Activated CD4-positive, alpha-beta T cell treated with anti-CD3 and anti-CD28 coated beads, Interleukin-2, Interleukin-6, amounts not matched to agents 100 ng/mL and 50 ng/mL, durations not matched to agents 16 hours and 8 hours (primary cell): ENCODE measurements at regions not wholly inside any gene's neighbourhood (a gene's known extent, or its start where the extent isn't known, plus 50 kb on each side); places are given as distances from the start of the nearest gene placed in this dataset.

ENCODE experiments used
- DNase-seq: peaks from one replicate; pipeline ENCODE4 v3.0.0-alpha.2; 2020

DNA sequence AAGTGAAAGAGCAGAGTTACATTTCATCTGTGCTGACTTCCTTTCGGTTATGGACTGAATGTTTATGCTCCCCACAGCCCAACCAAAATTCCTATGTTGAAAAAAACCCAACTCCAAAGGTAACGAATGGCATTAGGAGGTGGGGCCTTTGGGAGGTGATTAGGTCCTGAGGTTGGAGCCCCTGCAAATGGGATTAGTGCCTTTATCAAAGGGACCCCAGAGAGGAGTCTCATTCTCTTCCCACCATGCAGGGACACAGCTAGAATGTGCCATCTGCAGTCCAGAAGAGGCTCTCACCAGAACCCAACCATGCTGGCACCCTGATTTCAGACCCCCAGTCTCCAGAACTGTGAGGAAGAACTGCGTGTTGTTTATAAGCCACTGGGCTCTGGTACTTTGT is 199.3 kb downstream of the TOMM20 start:
- DNase-seq, result no peak

GRCh38 chr1:234928642-234929041 is 200.0 kb downstream of the TOMM20 start:
- no peak for DNase-seq

GRCh38 chr1:234927971-234928640 is 200.5 kb downstream of the TOMM20 start:
- peak; percentile 26 for DNase-seq

GRCh38 chr1:234927312-234927970 is 201.2 kb downstream of the TOMM20 start:
- no peak for DNase-seq

- peak; percentile 86 for DNase-seq
Observed at GRCh38 chr1:234926559-234927311, 201.9 kb downstream of the TOMM20 start.

GRCh38 chr1:234926264-234926558 is 202.4 kb downstream of the TOMM20 start:
- no peak for DNase-seq

GRCh38 chr1:234925440-234926263 is 203.0 kb downstream of the TOMM20 start:
- DNase-seq, result peak; percentile 52

DNA sequence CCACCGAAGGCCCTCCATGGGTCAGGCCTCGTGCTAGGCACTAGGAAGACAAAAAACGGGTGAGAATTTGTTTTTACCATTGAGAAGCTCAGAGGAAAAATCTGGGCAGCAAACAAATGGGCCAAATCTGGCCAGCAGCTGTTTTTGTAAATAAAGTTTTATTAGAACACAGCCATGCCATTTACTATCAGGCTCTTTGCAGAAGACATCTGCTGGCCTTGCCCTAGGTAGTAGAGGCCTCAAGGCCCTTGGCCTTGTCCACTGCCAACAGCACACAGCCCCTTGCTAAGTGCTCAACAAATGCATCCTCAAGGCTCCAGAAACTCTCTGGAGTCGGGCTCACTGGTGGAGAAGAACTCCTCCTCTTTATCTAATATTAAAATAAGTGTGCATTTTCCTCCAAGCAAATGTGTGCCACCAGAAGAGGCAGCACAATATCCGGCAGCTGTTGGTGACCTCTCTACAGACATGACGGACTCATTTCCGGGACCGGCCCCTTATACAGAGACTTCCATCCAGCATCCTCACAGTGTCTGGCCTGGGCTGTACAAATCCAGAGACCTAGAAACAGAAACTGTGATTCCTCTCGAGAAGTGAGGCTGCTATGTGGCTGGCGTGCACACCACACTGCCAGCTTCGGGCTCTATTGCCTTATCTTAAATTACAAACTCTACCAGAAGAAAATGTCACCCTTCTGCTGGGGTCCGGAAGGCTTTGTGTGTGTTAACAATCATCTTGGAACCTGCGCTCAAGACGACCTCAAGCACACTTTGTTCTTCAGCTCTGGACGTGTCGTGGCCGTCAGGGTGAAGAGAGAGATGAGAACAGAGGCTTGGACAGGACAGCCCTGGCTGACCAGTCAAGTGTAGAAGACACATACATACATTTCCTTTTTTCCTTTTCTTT is 203.9 kb downstream of the TOMM20 start:
- peak; percentile 28 for DNase-seq

DNA sequence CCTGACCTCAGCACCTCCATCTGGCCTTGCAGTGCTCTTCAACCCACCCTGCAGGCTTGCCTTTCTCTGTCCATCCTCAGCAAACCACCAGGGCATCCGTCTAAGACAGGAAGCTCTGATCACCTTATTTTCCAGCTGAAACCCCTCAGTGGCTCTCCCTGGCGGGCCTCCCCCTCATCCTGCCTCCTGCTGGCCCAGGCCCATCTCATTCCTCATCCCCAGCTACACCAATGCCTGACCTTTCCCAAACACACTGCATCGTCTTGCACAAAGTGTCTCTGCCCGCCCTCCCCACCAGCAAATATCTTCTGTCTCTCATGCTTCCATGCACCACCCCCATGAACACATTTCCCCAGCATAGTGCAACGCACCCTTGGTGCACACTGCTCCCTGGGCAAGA is 205.0 kb downstream of the TOMM20 start:
- no peak for DNase-seq

- DNase-seq, result no peak
Observed at GRCh38 chr1:234922987-234923386, 205.7 kb downstream of the TOMM20 start.

DNA sequence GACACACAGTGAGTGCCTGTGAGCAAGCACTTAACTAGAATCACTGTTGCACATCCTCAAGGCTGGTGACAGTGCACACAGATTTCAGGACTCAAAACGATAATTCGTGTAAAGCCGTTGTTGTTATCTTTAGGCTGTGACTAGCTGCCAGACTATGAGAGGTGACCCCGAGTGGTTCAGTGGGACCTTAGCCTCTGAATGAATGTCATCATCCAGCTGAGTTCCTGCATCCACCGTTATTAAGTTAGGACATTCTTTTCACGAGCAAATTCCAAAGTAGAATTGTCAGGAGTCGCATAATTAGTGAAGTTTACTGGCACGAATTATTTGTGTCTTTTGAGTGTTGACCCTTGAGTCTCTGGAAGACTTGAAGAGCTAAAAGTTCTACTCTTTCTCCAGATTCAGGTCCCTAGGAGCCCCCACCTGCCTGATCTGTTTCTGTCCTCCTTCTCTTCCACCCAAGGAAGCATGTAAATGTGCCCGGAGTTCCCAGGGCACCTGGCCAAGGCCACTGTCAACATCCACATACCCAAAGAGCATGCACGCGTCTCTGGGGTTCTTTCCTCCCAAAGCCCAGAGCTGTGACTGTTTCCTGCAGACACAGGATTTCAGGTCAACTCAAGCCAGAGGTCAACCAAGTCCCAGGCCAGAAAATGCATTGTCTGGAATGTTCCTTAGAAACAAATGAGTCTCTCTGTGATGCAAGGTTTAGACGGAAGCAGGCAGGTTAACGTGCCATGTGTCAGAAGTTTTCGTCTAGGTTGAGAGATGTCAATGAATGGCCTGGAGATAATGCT is 207.2 kb downstream of the TOMM20 start:
- DNase-seq, result no peak

- no peak for DNase-seq
Observed at GRCh38 chr1:234920843-234921140, 207.8 kb downstream of the TOMM20 start.

DNA sequence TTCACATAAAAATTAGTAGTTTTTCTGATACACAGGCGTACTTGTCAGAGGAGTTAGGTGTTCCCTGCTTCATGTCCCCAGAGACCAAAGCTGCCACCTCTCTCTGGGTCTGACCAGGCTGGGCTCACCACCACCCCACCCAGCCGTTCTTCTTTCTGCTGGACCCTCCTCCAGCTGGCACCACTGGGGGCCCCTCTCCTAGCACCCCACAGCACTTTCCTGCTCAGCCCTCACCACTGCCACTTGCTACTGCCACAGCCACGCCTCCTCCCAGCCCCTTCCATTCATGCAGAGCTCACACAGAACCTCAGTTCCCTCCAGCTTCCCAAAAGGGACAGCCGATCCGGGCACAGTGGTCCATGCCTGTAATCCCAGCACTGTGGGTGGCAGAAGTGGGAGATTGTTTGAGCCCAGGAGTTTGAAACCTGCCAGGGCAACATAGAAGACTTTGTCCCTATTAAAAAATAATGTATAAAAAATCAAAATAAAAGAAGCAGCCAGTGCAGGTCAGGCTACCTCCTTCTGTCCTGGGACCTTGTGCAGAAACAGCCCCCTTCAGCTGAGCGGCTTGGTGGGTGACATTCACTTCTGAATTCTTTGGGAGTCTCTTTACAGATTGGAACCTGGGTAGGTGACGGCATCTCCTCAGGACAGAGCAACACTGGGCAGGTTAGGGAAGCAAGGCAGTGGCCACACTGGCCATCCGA is 208.3 kb downstream of the TOMM20 start:
- DNase-seq, result no peak

- DNase-seq, result no peak
Observed at GRCh38 chr1:234918961-234919761, 209.5 kb downstream of the TOMM20 start.

DNA sequence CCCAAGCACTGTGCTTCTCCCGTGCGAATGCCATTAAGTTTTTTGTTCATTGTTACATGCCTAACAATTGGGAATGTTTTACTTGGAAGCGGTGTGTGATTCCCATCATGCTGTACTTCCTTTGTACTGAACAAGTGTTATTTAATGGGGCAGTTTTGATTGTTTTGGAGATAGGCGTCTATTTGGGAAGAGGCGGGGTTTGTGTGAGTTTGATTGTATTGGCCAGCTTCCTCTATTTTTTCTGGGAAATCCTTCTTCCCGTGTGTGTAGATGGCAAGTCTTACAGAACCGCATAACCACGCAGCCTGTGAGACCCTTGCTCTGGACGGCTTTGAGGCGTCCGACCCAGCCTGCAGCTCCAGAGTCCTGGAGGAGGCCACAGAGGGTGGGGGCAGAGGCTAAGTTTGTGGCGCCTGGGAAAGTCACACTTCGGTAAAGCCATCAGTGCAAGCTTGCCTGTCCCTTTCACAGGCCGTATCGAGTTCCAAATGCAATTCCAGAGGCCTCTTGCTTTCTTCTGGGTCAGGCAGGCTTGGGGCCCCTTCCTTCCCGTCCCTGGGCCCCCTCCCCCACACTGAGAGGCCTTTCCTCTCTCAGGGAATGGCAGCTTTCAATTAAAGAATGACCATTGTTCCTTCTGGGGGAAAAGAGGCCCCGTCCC is 210.3 kb downstream of the TOMM20 start:
- no peak for DNase-seq

DNA sequence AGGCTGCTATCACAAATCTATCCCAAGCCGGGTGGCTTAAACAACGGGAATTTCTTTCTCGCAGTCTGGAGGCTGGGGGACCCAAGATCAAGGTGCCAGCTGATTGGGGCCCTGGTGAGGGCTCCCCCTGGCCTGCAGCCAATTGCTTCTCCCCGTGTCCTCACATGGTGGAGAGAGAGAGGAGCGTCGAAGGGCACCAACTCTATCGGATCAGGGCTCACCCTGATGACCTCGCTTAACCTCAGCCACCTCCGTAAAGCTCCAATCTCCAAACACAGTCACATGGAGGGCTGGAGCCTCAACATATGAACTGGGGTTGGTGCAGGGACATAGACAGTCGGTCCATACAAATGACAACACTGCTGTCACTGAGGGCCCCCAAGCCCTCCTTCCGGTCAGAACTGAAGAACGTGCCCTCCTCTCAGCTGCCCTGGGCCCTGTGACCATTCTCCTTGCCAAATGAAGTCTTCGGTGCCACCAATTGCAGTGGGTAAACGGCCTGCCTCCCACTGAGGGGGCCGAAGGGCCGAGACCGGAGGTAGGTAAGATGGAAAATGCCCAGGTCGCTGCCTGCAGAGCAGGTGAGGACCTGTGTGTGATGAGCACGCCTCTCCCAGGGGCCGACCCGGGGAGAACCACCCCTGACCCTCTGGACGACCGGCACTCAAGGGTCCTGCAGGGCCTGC is 211.0 kb downstream of the TOMM20 start:
- no peak for DNase-seq

DNA sequence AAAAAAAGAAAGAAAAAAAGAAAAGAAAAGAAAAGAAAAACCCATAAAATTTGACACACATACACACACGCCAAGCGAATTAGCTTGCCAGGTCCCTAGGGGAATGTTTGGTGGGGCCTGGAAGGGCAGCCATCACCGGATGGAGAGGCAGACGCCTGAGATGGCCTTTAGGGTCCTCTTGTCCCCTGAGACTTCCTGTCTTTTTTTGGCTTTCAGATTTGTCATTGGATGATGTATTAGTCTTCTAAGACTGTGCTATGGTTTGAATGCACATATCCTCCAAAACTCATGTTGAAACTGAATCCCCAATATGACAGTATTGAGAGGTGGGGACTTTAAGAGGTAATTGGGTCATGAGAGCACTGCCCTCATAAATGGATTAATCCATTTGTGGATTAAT is 211.8 kb downstream of the TOMM20 start:
- no peak for DNase-seq

DNA sequence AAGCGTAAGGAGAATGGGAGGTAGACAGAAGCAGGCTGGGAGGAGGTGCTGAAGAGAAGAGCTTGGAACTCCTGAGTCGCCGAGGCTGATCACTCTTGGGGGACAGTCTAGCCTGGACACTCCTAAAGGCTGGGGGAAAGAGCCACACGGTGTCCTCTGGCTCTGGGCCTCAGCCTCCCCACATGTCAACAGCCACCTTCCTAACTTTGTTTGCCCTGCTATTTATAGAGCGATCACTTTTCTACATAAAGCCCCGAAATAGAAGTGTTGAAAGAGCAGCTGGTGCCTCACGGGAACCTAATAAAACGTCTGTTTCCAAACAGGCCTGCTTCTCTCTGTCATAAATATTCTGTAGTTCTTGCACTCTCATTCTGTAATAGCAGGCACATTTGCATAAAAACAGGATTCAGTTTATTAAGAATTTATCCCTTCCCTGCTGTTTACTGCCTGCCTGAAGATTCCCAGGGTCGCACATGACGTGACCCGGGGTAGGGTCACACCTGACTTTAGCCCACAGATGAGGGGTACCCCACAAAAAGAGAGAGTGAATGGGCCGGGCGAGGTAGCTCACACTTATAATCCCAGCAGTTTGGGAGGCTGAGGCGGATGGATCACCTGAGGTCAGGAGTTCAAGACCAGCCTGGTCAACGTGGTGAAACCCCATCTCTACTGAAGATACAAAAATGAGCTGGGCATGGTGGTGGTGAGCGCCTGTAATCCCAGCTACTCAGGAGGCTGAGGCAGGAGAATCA is 212.5 kb downstream of the TOMM20 start:
- no peak for DNase-seq
